Thyroid gland (tissue), 4 donors: ENCODE measurements at regions not wholly inside any gene's neighbourhood (a gene's known extent, or its start where the extent isn't known, plus 50 kb on each side); places are given as distances from the start of the nearest gene placed in this dataset.

Experiments
- DNase-seq, 2 donors: peaks; one replicate each; pipeline ENCODE4 v3.0.0-alpha.2; 2019
- H3K27ac ChIP-seq, 3 donors: fragments of 200-600 bp; sonication (generic); 1 replicate in 2 of 3; 2 replicates in 1 of 3; pipeline ENCODE4 v1.5.1; 2016 to 2019; ENCODE audit warnings: mild to moderate bottlenecking in 1 of 3, moderate library complexity in 1 of 3
- H3K27me3 ChIP-seq: fragments of 200-600 bp; sonication (generic); one replicate; pipeline ENCODE4 v1.5.1; 2019
- H3K36me3 ChIP-seq, 2 donors: fragments of 200-600 bp; sonication (generic); one replicate each; pipeline ENCODE4 v1.5.1; 2016 to 2019
- H3K4me1 ChIP-seq, 2 donors: fragments of 200-600 bp; sonication (generic); one replicate each; pipeline ENCODE4 v1.5.1; 2017 to 2019
- H3K4me3 ChIP-seq, 3 donors: fragments of 200-600 bp; sonication (generic); replicated peaks in 1 of 3; 1 replicate in 2 of 3; 2 replicates in 1 of 3; pipeline ENCODE4 v1.5.1; 2016; ENCODE audit warnings: mild to moderate bottlenecking in 1 of 3
- H3K9me3 ChIP-seq: fragments of 200-600 bp; sonication (generic); one replicate; pipeline ENCODE4 v1.5.1; 2017
- CTCF ChIP-seq, 6 experiments: fragments of 200-600 bp in 3 of 6; fragments of 450-650 bp in 3 of 6; sonication (generic) in 3 of 6; IDR thresholded peaks; one replicate each; pipeline ENCODE4 v1.5.1; 2016 to 2019; ENCODE audit warnings: antibody characterized with exemption in 6 of 6, mild to moderate bottlenecking in 2 of 6, inconsistent platforms in 1 of 6, moderate library complexity in 1 of 6
- POLR2A ChIP-seq, 2 donors: fragments of 450-650 bp; IDR thresholded peaks; one replicate each; pipeline ENCODE4 v1.6.1; 2017; ENCODE audit warnings: antibody characterized with exemption in 2 of 2, mild to moderate bottlenecking in 2 of 2, moderate library complexity in 1 of 2
- WGBS, 2 donors: methylation state at CpG; one replicate each; pipeline ENCODE4 v1.1.5; 2017; 5-methylcytosine and 5-hydroxymethylcytosine counted together
- intact Hi-C: fragments of 100-400 bp; cut with DNase I; formaldehyde crosslinking; loops from one replicate; pipeline ENCODE4 v1.15.1; 2023

- no peak overlapping the region for H3K27ac ChIP-seq
- WGBS, 2 donors: 83 to 88% methylated on average over 1 of the region's 1 CpG
- TF ChIP-seq CTCF (IDR thresholded peaks at IDR 0.05) (no peak), POLR2A (IDR thresholded peaks at IDR 0.05) (no peak)
- H3K9me3 ChIP-seq: no peaks in the 10 kb centered on the region
- no peak for DNase-seq
- intact Hi-C loops: no loop called here
- no peak overlapping the region for H3K4me3 ChIP-seq
- H3K4me1 ChIP-seq: no peaks in the 10 kb centered on the region
- H3K36me3 ChIP-seq: no peaks in the 10 kb centered on the region
- H3K27me3 ChIP-seq: no peaks in the 10 kb centered on the region
Measured at GRCh38 chr12:70052476-70052875, 190.8 kb upstream of the CNOT2 start.

- TF ChIP-seq CTCF (IDR thresholded peaks at IDR 0.05) (no peak), POLR2A (IDR thresholded peaks at IDR 0.05) (no peak)
- no peaks in the 10 kb centered on the region for H3K27me3 ChIP-seq
- intact Hi-C loops: no loop called here
- WGBS, 2 donors: 65 to 80% methylated on average over 4 of the region's 4 CpGs
- H3K36me3 ChIP-seq: no peaks in the 10 kb centered on the region
- H3K4me1 ChIP-seq: no peaks in the 10 kb centered on the region
- H3K9me3 ChIP-seq: no peaks in the 10 kb centered on the region
- H3K27ac ChIP-seq: no peak overlapping the region
- H3K4me3 ChIP-seq: no peak overlapping the region
- peak in 1 of 2 donors; percentile 3 for DNase-seq
Measured at GRCh38 chr12:70052931-70053497, 190.2 kb upstream of the CNOT2 start.

- DNase-seq: no peak
- intact Hi-C loops: no loop called here
- Histone ChIP-seq H3K36me3 (no peaks in the 10 kb centered on the region), H3K27ac (no peak overlapping the region), H3K9me3 (no peaks in the 10 kb centered on the region), H3K27me3 (no peaks in the 10 kb centered on the region), H3K4me3 (no peak overlapping the region), H3K4me1 (no peaks in the 10 kb centered on the region)
- WGBS, 2 donors: 63 to 81% methylated on average over 1 of the region's 1 CpG
- TF ChIP-seq CTCF (IDR thresholded peaks at IDR 0.05): no peak
- TF ChIP-seq POLR2A (IDR thresholded peaks at IDR 0.05): no peak
Measured at GRCh38 chr12:70059373-70059772, 183.9 kb upstream of the CNOT2 start.

DNA sequence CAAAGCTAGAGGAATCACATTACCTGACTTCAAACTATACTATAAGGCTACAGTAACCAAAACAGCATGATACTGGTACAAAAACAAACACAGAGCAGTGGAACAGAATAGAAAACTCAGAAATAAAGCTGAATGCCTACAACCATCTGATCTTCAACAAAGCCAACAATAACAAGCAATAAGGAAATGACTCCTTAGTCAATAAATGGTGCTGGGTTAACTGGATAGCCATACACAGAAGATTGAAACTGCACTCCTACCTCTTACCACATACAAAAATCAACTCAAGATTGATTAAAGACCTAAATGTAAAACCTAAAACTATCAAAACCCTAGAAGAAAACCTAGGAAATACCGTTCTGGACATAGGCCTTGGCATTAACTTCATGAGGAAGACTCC is 182.6 kb upstream of the CNOT2 start:
- no peak overlapping the region for H3K27ac ChIP-seq
- TF ChIP-seq POLR2A (IDR thresholded peaks at IDR 0.05): no peak
- no peak for TF ChIP-seq CTCF (IDR thresholded peaks at IDR 0.05)
- H3K4me3 ChIP-seq: no peak overlapping the region
- no peaks in the 10 kb centered on the region for H3K9me3 ChIP-seq
- no peaks in the 10 kb centered on the region for H3K4me1 ChIP-seq
- no peaks in the 10 kb centered on the region for H3K36me3 ChIP-seq
- no peak for DNase-seq
- intact Hi-C loops: no loop called here
- no peaks in the 10 kb centered on the region for H3K27me3 ChIP-seq
- WGBS, 2 donors: 91 to 95% methylated on average over 1 of the region's 1 CpG

GRCh38 chr12:70068743-70069142 is 174.5 kb upstream of the CNOT2 start:
- no peaks in the 10 kb centered on the region for H3K36me3 ChIP-seq
- no peaks in the 10 kb centered on the region for H3K27me3 ChIP-seq
- 67% methylated on average over 2 of the region's 2 CpGs for WGBS, 2 donors
- no peak overlapping the region for H3K4me3 ChIP-seq
- H3K9me3 ChIP-seq: no peaks in the 10 kb centered on the region
- no peaks in the 10 kb centered on the region for H3K4me1 ChIP-seq
- TF ChIP-seq POLR2A (IDR thresholded peaks at IDR 0.05): no peak
- no peak for TF ChIP-seq CTCF (IDR thresholded peaks at IDR 0.05)
- H3K27ac ChIP-seq: no peak overlapping the region
- no peak for DNase-seq
- intact Hi-C loops: no loop called here
